Activated T-helper 1 cell treated with anti-CD3 and anti-CD28 coated beads, Interleukin-12 subunit alpha, Interleukin-12 subunit beta, Interleukin-2, Interleukin-4 antibody, amounts not matched to agents 30 ng/mL and 10 ng/mL and 1 ng/mL, durations not matched to agents 14 hours and 24 hours and 36 hours (primary cell): ENCODE measurements at regions not wholly inside any gene's neighbourhood (a gene's known extent, or its start where the extent isn't known, plus 50 kb on each side); places are given as distances from the start of the nearest gene placed in this dataset.
"Not testable (repeated sequence)": the region's sequence is repeated elsewhere in the genome, so short reads cannot be mapped to it uniquely, and the experiment has no call there.

Source experiments
- DNase-seq: peaks from one replicate; pipeline ENCODE4 v3.0.0; 2021; ENCODE audit warnings: low spot score
- H3K27ac Mint-ChIP-seq: one replicate; pipeline ENCODE4 v1.8.0; 2021; ENCODE audit warnings: mild to moderate bottlenecking, mixed read lengths
- H3K27me3 Mint-ChIP-seq: one replicate; pipeline ENCODE4 v1.8.0; 2022; ENCODE audit warnings: mild to moderate bottlenecking, moderate library complexity, mixed read lengths; ENCODE audit not compliant: insufficient read depth
- H3K36me3 Mint-ChIP-seq: one replicate; pipeline ENCODE4 v1.8.0; 2021; ENCODE audit warnings: low read depth, mixed read lengths
- H3K4me1 Mint-ChIP-seq: one replicate; pipeline ENCODE4 v1.8.0; 2021; ENCODE audit warnings: low read depth, mixed read lengths
- H3K4me3 Mint-ChIP-seq: one replicate; pipeline ENCODE4 v1.8.0; 2021; ENCODE audit warnings: mild to moderate bottlenecking, moderate library complexity, mixed read lengths
- H3K9me3 Mint-ChIP-seq: one replicate; pipeline ENCODE4 v1.8.0; 2021; ENCODE audit warnings: mixed read lengths
- intact Hi-C: fragments of 100-400 bp; cut with micrococcal nuclease; formaldehyde crosslinking; loops from one replicate; pipeline ENCODE4 v1.15.1; 2024

- peaks cover 21% of the 10 kb centered on the region for H3K27me3 Mint-ChIP-seq
- no peak for DNase-seq
- H3K9me3 Mint-ChIP-seq = peaks cover 22% of the 10 kb centered on the region
- H3K36me3 Mint-ChIP-seq = no peaks in the 10 kb centered on the region
- no peak overlapping the region for H3K4me3 Mint-ChIP-seq
- intact Hi-C loops = no loop called here
- no peaks in the 10 kb centered on the region for H3K4me1 Mint-ChIP-seq
- H3K27ac Mint-ChIP-seq = no peak overlapping the region
These were observed 74.8 kb upstream of the SIRPA start for GRCh38 chr20:1820138-1821079.

GRCh38 chr20:1819311-1820137 is 75.7 kb upstream of the SIRPA start:
- no peak overlapping the region for H3K4me3 Mint-ChIP-seq
- no peak overlapping the region for H3K27ac Mint-ChIP-seq
- DNase-seq = no peak
- intact Hi-C loops = no loop called here
- peaks cover 22% of the 10 kb centered on the region for H3K9me3 Mint-ChIP-seq
- no peaks in the 10 kb centered on the region for H3K4me1 Mint-ChIP-seq
- H3K27me3 Mint-ChIP-seq = peaks cover 24% of the 10 kb centered on the region
- H3K36me3 Mint-ChIP-seq = no peaks in the 10 kb centered on the region

GRCh38 chr20:1818895-1819294 is 76.3 kb upstream of the SIRPA start:
- Mint-ChIP-seq H3K27me3 (peaks cover 29% of the 10 kb centered on the region), H3K27ac (no peak overlapping the region), H3K36me3 (no peaks in the 10 kb centered on the region), H3K9me3 (peaks cover 22% of the 10 kb centered on the region), H3K4me1 (no peaks in the 10 kb centered on the region), H3K4me3 (no peak overlapping the region)
- intact Hi-C loops = no loop called here
- DNase-seq = no peak

GRCh38 chr20:1818247-1818840 is 76.9 kb upstream of the SIRPA start:
- Mint-ChIP-seq H3K27me3 (peaks cover 32% of the 10 kb centered on the region), H3K4me3 (no peak overlapping the region), H3K36me3 (no peaks in the 10 kb centered on the region), H3K9me3 (peaks cover 22% of the 10 kb centered on the region), H3K27ac (no peak overlapping the region), H3K4me1 (no peaks in the 10 kb centered on the region)
- DNase-seq = no peak
- intact Hi-C loops = no loop called here

GRCh38 chr20:1817577-1818211 is 77.5 kb upstream of the SIRPA start:
- no peak overlapping the region for H3K4me3 Mint-ChIP-seq
- no peak overlapping the region for H3K27ac Mint-ChIP-seq
- peaks cover 35% of the 10 kb centered on the region for H3K27me3 Mint-ChIP-seq
- no peaks in the 10 kb centered on the region for H3K36me3 Mint-ChIP-seq
- peaks cover 17% of the 10 kb centered on the region for H3K9me3 Mint-ChIP-seq
- intact Hi-C loops = no loop called here
- DNase-seq = no peak
- no peaks in the 10 kb centered on the region for H3K4me1 Mint-ChIP-seq

GRCh38 chr20:1816384-1817381 is 78.5 kb upstream of the SIRPA start:
- Mint-ChIP-seq H3K27ac (no peak overlapping the region), H3K9me3 (peaks cover 8% of the 10 kb centered on the region), H3K36me3 (no peaks in the 10 kb centered on the region), H3K27me3 (peaks cover 35% of the 10 kb centered on the region), H3K4me3 (no peak overlapping the region), H3K4me1 (no peaks in the 10 kb centered on the region)
- DNase-seq = no peak
- intact Hi-C loops = no loop called here

GRCh38 chr20:1815502-1816085 is 79.6 kb upstream of the SIRPA start:
- Mint-ChIP-seq H3K27me3 (peaks cover 35% of the 10 kb centered on the region), H3K27ac (no peak overlapping the region), H3K4me1 (no peaks in the 10 kb centered on the region), H3K4me3 (no peak overlapping the region), H3K36me3 (no peaks in the 10 kb centered on the region), H3K9me3 (no peaks in the 10 kb centered on the region)
- intact Hi-C loops = no loop called here
- DNase-seq = no peak

GRCh38 chr20:1814861-1815260 is 80.3 kb upstream of the SIRPA start:
- H3K4me3 Mint-ChIP-seq, DNase-seq, H3K36me3 Mint-ChIP-seq, intact Hi-C loops, H3K9me3 Mint-ChIP-seq, H3K4me1 Mint-ChIP-seq, H3K27ac Mint-ChIP-seq: not testable (repeated sequence)
- peaks cover 35% of the 10 kb centered on the region for H3K27me3 Mint-ChIP-seq

GRCh38 chr20:1813674-1814635 is 81.3 kb upstream of the SIRPA start:
- intact Hi-C loops = no loop called here
- Mint-ChIP-seq H3K9me3 (no peaks in the 10 kb centered on the region), H3K4me3 (no peak overlapping the region), H3K4me1 (no peaks in the 10 kb centered on the region), H3K27me3 (peaks cover 35% of the 10 kb centered on the region), H3K27ac (no peak overlapping the region), H3K36me3 (no peaks in the 10 kb centered on the region)
- no peak for DNase-seq

GRCh38 chr20:1813101-1813529 is 82.1 kb upstream of the SIRPA start:
- Mint-ChIP-seq H3K4me1 (no peaks in the 10 kb centered on the region), H3K27ac (no peak overlapping the region), H3K9me3 (no peaks in the 10 kb centered on the region), H3K36me3 (no peaks in the 10 kb centered on the region), H3K4me3 (no peak overlapping the region), H3K27me3 (peaks cover 28% of the 10 kb centered on the region)
- intact Hi-C loops = no loop called here
- no peak for DNase-seq
